ENCODE measurements at regions not wholly inside any gene's neighbourhood (a gene's known extent, or its start where the extent isn't known, plus 50 kb on each side); places are given as distances from the start of the nearest gene placed in this dataset.
"Not testable (repeated sequence)": the region's sequence is repeated elsewhere in the genome, so short reads cannot be mapped to it uniquely, and the experiment has no call there.

GRCh38 chr10:80952436-80952835 lies 414.7 kb downstream of the SH2D4B start:
- intact Hi-C loops (cut with DNase I): no loop called here
- no peaks in the 10 kb centered on the region for H3K4me1 ChIP-seq
- H3K27ac ChIP-seq: no peak overlapping the region
- H3K36me3 ChIP-seq: no peaks in the 10 kb centered on the region
- H3K4me3 ChIP-seq: no peak overlapping the region
- DNase-seq (no peak), ATAC-seq (no peak)
- TF ChIP-seq CTCF (IDR thresholded peaks at IDR 0.05): no peak
- H3K27me3 ChIP-seq (ENCODE audit: low read depth): no peaks in the 10 kb centered on the region
- H3K9me3 ChIP-seq: no peaks in the 10 kb centered on the region

- DNase-seq: no peak
- no peak for TF ChIP-seq CTCF (IDR thresholded peaks at IDR 0.05)
- no peaks in the 10 kb centered on the region for H3K27me3 ChIP-seq (ENCODE audit: low read depth)
- no peaks in the 10 kb centered on the region for H3K36me3 ChIP-seq
- H3K4me1 ChIP-seq: no peaks in the 10 kb centered on the region
- no peak for ATAC-seq
- H3K27ac ChIP-seq: no peak overlapping the region
- H3K4me3 ChIP-seq: no peak overlapping the region
- H3K9me3 ChIP-seq: no peaks in the 10 kb centered on the region
- intact Hi-C loops (cut with DNase I): no loop called here
Observed at GRCh38 chr10:80957161-80957560, 419.5 kb downstream of the SH2D4B start.

- DNase-seq (no peak), ATAC-seq (no peak)
- no peaks in the 10 kb centered on the region for H3K4me1 ChIP-seq
- no peak overlapping the region for H3K4me3 ChIP-seq
- no peaks in the 10 kb centered on the region for H3K36me3 ChIP-seq
- intact Hi-C loops (cut with DNase I): no loop called here
- TF ChIP-seq CTCF (IDR thresholded peaks at IDR 0.05): no peak
- H3K9me3 ChIP-seq: no peaks in the 10 kb centered on the region
- no peaks in the 10 kb centered on the region for H3K27me3 ChIP-seq (ENCODE audit: low read depth)
- no peak overlapping the region for H3K27ac ChIP-seq
Observed at GRCh38 chr10:80964179-80964578, 426.5 kb downstream of the SH2D4B start.

- no peak for TF ChIP-seq CTCF (IDR thresholded peaks at IDR 0.05)
Observed at GRCh38 chr10:80964955-80965614, 427.4 kb downstream of the SH2D4B start.

GRCh38 chr10:80966326-80966986 lies 428.8 kb downstream of the SH2D4B start:
- Histone ChIP-seq H3K27ac (no peak overlapping the region), H3K4me3 (no peak overlapping the region), H3K9me3 (no peaks in the 10 kb centered on the region), H3K4me1 (no peaks in the 10 kb centered on the region), H3K27me3 (ENCODE audit: low read depth) (no peaks in the 10 kb centered on the region), H3K36me3 (no peaks in the 10 kb centered on the region)
- ATAC-seq: no peak
- intact Hi-C loops (cut with DNase I): no loop called here
- TF ChIP-seq CTCF (IDR thresholded peaks at IDR 0.05): no peak
- no peak for DNase-seq

More at GRCh38 chr10:80964955-80965614, 427.4 kb downstream of the SH2D4B start:
- Histone ChIP-seq H3K27me3 (ENCODE audit: low read depth) (no peaks in the 10 kb centered on the region), H3K4me1 (no peaks in the 10 kb centered on the region), H3K4me3 (no peak overlapping the region), H3K27ac (no peak overlapping the region), H3K9me3 (no peaks in the 10 kb centered on the region), H3K36me3 (no peaks in the 10 kb centered on the region)
- intact Hi-C loops (cut with DNase I): no loop called here
- ATAC-seq (no peak), DNase-seq (no peak)

- H3K36me3 ChIP-seq; DNase-seq; H3K4me1 ChIP-seq; H3K9me3 ChIP-seq; H3K4me3 ChIP-seq; H3K27ac ChIP-seq; intact Hi-C loops (cut with DNase I); H3K27me3 ChIP-seq (ENCODE audit: low read depth); ATAC-seq: not testable (repeated sequence)
Observed at GRCh38 chr10:80967357-80967756, 429.7 kb downstream of the SH2D4B start.

Data from lower lobe of right lung (tissue), 2 donors.